ENCODE measurements at regions not wholly inside any gene's neighbourhood (a gene's known extent, or its start where the extent isn't known, plus 50 kb on each side); places are given as distances from the start of the nearest gene placed in this dataset.

- H3K36me3 ChIP-seq: no peaks in the 10 kb centered on the region
- DNase-seq (ENCODE audit: low spot score in 2 of 2): no peak
- no peaks in the 10 kb centered on the region for H3K4me1 ChIP-seq
- intact Hi-C loops (cut with DNase I): no loop called here
- H3K9me3 ChIP-seq: no peaks in the 10 kb centered on the region
- no peaks in the 10 kb centered on the region for H3K27me3 ChIP-seq
- no peak overlapping the region for H3K4me3 ChIP-seq
- H3K27ac ChIP-seq: no peak overlapping the region
- TF ChIP-seq CTCF (IDR thresholded peaks at IDR 0.05): no peak
Measured at GRCh38 chr13:50721672-50721992, 121.9 kb downstream of the DLEU7 start.

- no peaks in the 10 kb centered on the region for H3K9me3 ChIP-seq
- H3K27me3 ChIP-seq: no peaks in the 10 kb centered on the region
- no peaks in the 10 kb centered on the region for H3K36me3 ChIP-seq
- intact Hi-C loops (cut with DNase I): no loop called here
- H3K4me1 ChIP-seq: no peaks in the 10 kb centered on the region
- H3K4me3 ChIP-seq: no peak overlapping the region
- H3K27ac ChIP-seq: no peak overlapping the region
- TF ChIP-seq CTCF (IDR thresholded peaks at IDR 0.05): no peak
- no peak for DNase-seq (ENCODE audit: low spot score in 2 of 2)
Measured at GRCh38 chr13:50722440-50723125, 120.9 kb downstream of the DLEU7 start.

GRCh38 chr13:50724438-50724837, 119.1 kb downstream of the DLEU7 start:
- intact Hi-C loops (cut with DNase I): no loop called here
- H3K27me3 ChIP-seq: no peaks in the 10 kb centered on the region
- no peak for TF ChIP-seq CTCF (IDR thresholded peaks at IDR 0.05)
- no peak for DNase-seq (ENCODE audit: low spot score in 2 of 2)
- no peak overlapping the region for H3K4me3 ChIP-seq
- no peaks in the 10 kb centered on the region for H3K4me1 ChIP-seq
- no peaks in the 10 kb centered on the region for H3K36me3 ChIP-seq
- no peaks in the 10 kb centered on the region for H3K9me3 ChIP-seq
- no peak overlapping the region for H3K27ac ChIP-seq

GRCh38 chr13:50724913-50725312, 118.6 kb downstream of the DLEU7 start:
- Histone ChIP-seq H3K36me3 (no peaks in the 10 kb centered on the region), H3K9me3 (no peaks in the 10 kb centered on the region), H3K27me3 (no peaks in the 10 kb centered on the region), H3K4me1 (no peaks in the 10 kb centered on the region), H3K4me3 (no peak overlapping the region), H3K27ac (no peak overlapping the region)
- no peak for DNase-seq (ENCODE audit: low spot score in 2 of 2)
- no peak for TF ChIP-seq CTCF (IDR thresholded peaks at IDR 0.05)
- intact Hi-C loops (cut with DNase I): no loop called here

GRCh38 chr13:50726164-50726563, 117.3 kb downstream of the DLEU7 start:
- no peaks in the 10 kb centered on the region for H3K36me3 ChIP-seq
- H3K27ac ChIP-seq: no peak overlapping the region
- H3K27me3 ChIP-seq: no peaks in the 10 kb centered on the region
- no peaks in the 10 kb centered on the region for H3K9me3 ChIP-seq
- TF ChIP-seq CTCF (IDR thresholded peaks at IDR 0.05): no peak
- H3K4me3 ChIP-seq: no peak overlapping the region
- H3K4me1 ChIP-seq: no peaks in the 10 kb centered on the region
- intact Hi-C loops (cut with DNase I): no loop called here
- DNase-seq (ENCODE audit: low spot score in 2 of 2): no peak

GRCh38 chr13:50729177-50729576, 114.3 kb downstream of the DLEU7 start:
- H3K4me1 ChIP-seq: no peaks in the 10 kb centered on the region
- H3K27ac ChIP-seq: no peak overlapping the region
- DNase-seq (ENCODE audit: low spot score in 2 of 2): no peak
- H3K36me3 ChIP-seq: no peaks in the 10 kb centered on the region
- intact Hi-C loops (cut with DNase I): no loop called here
- TF ChIP-seq CTCF (IDR thresholded peaks at IDR 0.05): no peak
- no peaks in the 10 kb centered on the region for H3K27me3 ChIP-seq
- no peaks in the 10 kb centered on the region for H3K9me3 ChIP-seq
- no peak overlapping the region for H3K4me3 ChIP-seq
